ENCODE measurements at regions not wholly inside any gene's neighbourhood (a gene's known extent, or its start where the extent isn't known, plus 50 kb on each side); places are given as distances from the start of the nearest gene placed in this dataset.

DNA sequence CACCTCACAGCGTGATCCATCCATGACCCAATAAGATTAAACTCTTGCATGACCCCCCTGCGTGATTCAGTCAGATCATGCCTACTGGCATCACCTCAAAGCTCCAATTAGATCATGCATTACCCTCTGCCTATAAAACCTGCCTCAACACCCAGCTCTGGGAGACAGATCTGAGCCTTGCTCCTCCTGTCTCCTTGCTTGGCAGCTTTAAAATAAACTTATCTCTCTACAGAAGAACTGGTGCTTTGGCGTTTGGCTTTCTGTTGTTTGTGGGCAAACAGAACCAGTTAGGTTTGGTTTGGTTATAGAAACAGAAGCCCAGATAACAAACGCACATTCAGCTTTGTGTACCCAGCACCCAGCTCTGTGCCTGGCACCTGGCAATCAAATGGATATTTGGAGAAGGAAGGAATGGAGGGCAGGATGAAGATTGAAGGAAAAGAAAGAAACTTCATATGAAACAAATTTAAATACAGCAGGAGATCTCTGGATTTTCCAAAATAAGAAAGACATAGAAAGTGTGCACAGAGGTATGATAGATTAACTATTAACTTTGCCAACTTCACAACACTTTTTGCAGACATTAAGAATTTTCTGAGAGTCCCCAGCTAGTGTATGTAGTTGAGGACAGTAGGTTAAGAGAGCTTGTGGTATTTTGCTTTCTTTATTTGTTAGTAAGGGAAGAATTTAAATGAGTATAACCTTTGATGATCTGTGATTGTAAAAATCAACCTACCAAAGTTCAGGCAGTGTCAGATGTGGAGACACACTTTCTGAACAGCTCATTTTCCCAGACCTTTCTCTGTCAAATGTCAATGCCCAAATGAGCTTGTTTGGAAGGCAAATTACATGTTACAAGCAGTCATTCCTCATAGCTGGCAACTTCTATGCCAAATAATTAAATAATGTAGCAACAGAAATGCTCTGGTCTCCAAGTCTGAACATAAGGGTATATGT, 102.1 kb upstream of the ASTN2 start:
- no peak overlapping the region for H3K4me3 Mint-ChIP-seq (ENCODE audit: unreplicated experiment)
- peaks cover 4% of the 10 kb centered on the region for H3K27me3 Mint-ChIP-seq (ENCODE audit: unreplicated experiment)
- H3K9me3 Mint-ChIP-seq (ENCODE audit: unreplicated experiment) = peaks cover 3% of the 10 kb centered on the region
- DNase-seq = no peak
- H3K27ac Mint-ChIP-seq (ENCODE audit: unreplicated experiment) = no peak overlapping the region
- TF ChIP-seq, protein P1, sequence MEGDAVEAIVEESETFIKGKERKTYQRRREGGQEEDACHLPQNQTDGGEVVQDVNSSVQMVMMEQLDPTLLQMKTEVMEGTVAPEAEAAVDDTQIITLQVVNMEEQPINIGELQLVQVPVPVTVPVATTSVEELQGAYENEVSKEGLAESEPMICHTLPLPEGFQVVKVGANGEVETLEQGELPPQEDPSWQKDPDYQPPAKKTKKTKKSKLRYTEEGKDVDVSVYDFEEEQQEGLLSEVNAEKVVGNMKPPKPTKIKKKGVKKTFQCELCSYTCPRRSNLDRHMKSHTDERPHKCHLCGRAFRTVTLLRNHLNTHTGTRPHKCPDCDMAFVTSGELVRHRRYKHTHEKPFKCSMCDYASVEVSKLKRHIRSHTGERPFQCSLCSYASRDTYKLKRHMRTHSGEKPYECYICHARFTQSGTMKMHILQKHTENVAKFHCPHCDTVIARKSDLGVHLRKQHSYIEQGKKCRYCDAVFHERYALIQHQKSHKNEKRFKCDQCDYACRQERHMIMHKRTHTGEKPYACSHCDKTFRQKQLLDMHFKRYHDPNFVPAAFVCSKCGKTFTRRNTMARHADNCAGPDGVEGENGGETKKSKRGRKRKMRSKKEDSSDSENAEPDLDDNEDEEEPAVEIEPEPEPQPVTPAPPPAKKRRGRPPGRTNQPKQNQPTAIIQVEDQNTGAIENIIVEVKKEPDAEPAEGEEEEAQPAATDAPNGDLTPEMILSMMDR (IDR thresholded peaks at IDR 0.05; ENCODE audit: partially characterized antibody, unreplicated experiment) = no peak
- peaks cover 16% of the 10 kb centered on the region for H3K36me3 Mint-ChIP-seq (ENCODE audit: unreplicated experiment)
- H3K4me1 Mint-ChIP-seq (ENCODE audit: low read depth, unreplicated experiment) = no peaks in the 10 kb centered on the region

DNA sequence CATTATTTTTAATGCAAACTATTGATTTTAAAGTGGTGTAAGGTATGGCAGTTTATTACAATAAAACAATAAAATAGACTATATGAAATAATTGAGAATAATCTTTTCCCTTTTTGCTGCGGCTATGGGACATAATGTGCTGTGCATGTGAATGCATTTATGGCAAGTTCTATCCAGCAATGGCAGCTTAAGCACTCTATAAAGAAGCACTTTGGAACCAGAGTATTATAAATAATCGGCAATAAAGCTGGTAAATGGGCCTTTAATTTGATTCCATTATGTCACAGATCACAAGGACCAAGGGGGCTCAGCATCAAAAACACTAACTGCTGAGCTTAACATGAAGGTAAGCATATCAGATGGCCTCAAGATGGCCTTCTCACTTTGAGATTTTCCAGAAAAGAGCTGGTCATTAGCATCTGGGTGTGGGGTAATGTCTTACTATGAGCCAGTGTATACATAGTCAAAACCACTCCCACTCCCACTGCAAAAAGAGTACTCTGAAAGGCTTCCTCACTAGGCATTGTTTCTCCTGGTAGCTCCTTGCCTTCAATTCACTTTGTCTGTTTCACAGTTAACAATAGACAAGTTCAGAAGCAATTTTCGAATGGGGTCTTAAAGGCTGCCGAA, 97.1 kb upstream of the ASTN2 start:
- H3K27ac Mint-ChIP-seq (ENCODE audit: unreplicated experiment) = no peak overlapping the region
- no peak overlapping the region for H3K4me3 Mint-ChIP-seq (ENCODE audit: unreplicated experiment)
- H3K27me3 Mint-ChIP-seq (ENCODE audit: unreplicated experiment) = peaks cover 2% of the 10 kb centered on the region
- TF ChIP-seq, protein P1 (IDR thresholded peaks at IDR 0.05; ENCODE audit: partially characterized antibody, unreplicated experiment) = no peak
- DNase-seq = no peak
- H3K4me1 Mint-ChIP-seq (ENCODE audit: low read depth, unreplicated experiment) = no peaks in the 10 kb centered on the region
- peaks cover 3% of the 10 kb centered on the region for H3K9me3 Mint-ChIP-seq (ENCODE audit: unreplicated experiment)
- H3K36me3 Mint-ChIP-seq (ENCODE audit: unreplicated experiment) = no peaks in the 10 kb centered on the region

DNA sequence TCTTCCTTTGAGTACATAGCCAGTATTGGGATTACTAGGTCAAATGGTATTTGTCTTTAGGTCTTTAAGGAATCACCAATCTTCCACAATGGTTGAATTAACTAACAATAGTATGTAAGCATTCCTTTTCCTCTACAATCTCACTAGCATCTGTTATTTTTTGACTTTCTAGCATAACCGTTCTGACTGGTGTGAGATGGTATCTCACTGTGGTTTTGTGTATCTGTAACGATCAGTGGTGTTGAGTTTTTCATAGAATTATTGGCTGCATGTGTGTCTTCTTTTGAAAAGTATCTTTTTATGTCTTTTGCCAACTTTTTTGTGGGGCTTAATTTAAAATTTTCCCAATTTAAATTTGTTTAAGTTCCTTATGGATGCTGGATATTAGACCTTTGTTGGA, 81.5 kb upstream of the ASTN2 start:
- H3K4me1 Mint-ChIP-seq (ENCODE audit: low read depth, unreplicated experiment) = peaks cover 18% of the 10 kb centered on the region
- H3K4me3 Mint-ChIP-seq (ENCODE audit: unreplicated experiment) = no peak overlapping the region
- peaks cover 15% of the 10 kb centered on the region for H3K36me3 Mint-ChIP-seq (ENCODE audit: unreplicated experiment)
- DNase-seq = no peak
- no peaks in the 10 kb centered on the region for H3K27me3 Mint-ChIP-seq (ENCODE audit: unreplicated experiment)
- H3K9me3 Mint-ChIP-seq (ENCODE audit: unreplicated experiment) = peaks cover 5% of the 10 kb centered on the region
- TF ChIP-seq, protein P1 (IDR thresholded peaks at IDR 0.05; ENCODE audit: partially characterized antibody, unreplicated experiment) = no peak
- no peak overlapping the region for H3K27ac Mint-ChIP-seq (ENCODE audit: unreplicated experiment)

DNA sequence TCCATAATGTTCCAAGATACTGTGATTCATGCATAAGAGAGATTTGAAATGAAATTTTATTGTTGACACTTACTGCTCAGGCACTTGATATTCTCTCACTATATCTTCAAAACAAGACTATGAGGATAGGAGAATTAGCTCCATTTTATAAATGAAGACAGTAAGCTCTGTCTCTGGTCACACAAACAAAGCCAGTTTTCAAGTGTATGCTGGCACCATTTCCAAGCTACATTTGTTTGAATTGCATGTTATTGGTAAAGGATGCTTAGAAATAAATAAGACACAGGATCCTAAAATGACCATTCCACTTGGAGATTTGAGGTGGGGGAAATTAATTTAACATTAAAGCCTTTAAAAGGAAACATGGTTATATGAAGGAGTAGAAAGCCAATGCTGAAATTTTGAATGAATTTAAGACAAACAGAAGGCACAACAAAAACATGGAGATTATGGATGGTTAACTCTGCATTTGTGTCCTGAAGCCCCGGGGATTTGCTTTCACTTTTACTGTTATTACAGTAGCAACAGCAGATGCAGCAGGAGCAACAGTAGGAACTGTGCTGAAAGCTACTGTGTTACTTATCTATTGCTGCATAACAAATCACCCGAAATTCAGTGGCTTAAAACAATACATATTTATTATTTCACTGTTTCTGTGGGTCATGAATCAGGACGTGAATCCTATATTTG, 79.7 kb upstream of the ASTN2 start:
- Mint-ChIP-seq H3K4me3 (ENCODE audit: unreplicated experiment) (peak overlapping the region; percentile 27), H3K4me1 (ENCODE audit: low read depth, unreplicated experiment) (peaks cover 20% of the 10 kb centered on the region), H3K36me3 (ENCODE audit: unreplicated experiment) (peaks cover 15% of the 10 kb centered on the region), H3K27ac (ENCODE audit: unreplicated experiment) (peak overlapping the region; percentile 20), H3K27me3 (ENCODE audit: unreplicated experiment) (no peaks in the 10 kb centered on the region), H3K9me3 (ENCODE audit: unreplicated experiment) (peaks cover 8% of the 10 kb centered on the region)
- DNase-seq = no peak
- TF ChIP-seq, protein P1 (IDR thresholded peaks at IDR 0.05; ENCODE audit: partially characterized antibody, unreplicated experiment) = no peak

All from glutamatergic neuron (in vitro differentiated cells).